NCI-H510A (cell line): ENCODE measurements at regions not wholly inside any gene's neighbourhood (a gene's known extent, or its start where the extent isn't known, plus 50 kb on each side); places are given as distances from the start of the nearest gene placed in this dataset.
A peak's percentile ranks its signal among the peaks of the same experiment; 100 is the strongest.

Experiments
- DNase-seq: peaks from one replicate; lab custom pipeline; 2025; lab: John Stamatoyannopoulos, UW

GRCh38 chr6:165913676-165914570 lies 250.9 kb upstream of the PDE10A start:
- no peak for DNase-seq

GRCh38 chr6:165910184-165910966 lies 247.3 kb upstream of the PDE10A start:
- DNase-seq: no peak

GRCh38 chr6:165906736-165907135 lies 243.7 kb upstream of the PDE10A start:
- no peak for DNase-seq

- DNase-seq: no peak
Observed at GRCh38 chr6:165905744-165906143, 242.7 kb upstream of the PDE10A start.

- no peak for DNase-seq
Observed at GRCh38 chr6:165900970-165901369, 237.9 kb upstream of the PDE10A start.

DNA sequence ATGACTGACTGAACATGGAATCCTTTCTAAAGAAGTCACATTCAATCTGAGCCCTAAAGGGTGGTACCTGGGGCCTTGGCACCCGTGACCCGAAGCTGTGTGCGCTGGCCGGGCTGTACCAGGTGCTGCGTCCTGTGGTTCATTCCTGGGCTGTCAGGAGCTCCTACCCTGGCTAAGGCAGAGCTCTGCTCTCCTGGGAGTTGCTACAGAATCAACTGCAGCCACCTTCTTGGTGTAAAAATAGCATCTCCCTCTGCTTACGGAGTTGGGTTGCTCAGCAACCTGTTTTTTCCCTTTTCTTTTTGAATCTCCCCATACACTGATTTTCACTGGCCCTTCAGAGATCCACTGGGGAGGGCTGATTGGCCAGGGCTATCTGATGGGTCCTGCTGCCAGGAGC lies 236.6 kb upstream of the PDE10A start:
- no peak for DNase-seq

DNA sequence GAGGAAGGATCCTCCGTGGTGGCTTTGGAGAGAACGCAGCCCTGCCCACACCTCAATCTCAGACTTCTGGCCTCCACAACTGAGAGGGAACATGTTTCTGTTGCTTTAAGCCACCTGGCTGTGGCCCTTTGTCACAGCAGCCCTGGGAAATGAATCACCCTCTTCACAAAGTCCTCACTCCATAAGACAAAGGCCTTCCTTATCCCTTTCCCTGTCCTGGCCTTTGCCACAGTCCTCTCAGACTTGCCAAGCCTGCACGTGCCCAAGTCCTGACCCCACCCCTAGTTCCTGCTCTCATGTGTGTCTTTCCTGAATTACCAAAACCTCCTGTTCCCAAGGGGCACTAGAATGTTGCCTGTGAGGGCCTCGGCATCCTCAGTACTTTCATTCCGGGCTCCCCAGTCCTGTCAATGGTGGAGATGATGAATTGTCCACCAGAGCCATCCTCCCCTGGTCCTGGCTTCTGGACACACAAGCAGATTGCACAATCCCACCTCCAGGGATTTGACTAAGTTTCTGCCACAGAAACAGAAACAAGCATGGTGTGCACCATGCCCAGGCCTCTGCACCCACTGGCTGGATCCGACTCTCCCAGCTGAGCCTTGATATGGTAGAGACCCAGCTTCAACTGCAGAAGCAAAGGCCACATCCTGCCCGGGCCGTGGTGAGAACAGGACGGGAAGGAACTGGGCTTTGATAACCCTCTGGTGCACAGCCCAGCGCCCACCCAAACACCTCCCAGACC lies 232.6 kb upstream of the PDE10A start:
- DNase-seq: no peak

- DNase-seq: no peak
Observed at GRCh38 chr6:165894171-165894825, 231.3 kb upstream of the PDE10A start.

DNA sequence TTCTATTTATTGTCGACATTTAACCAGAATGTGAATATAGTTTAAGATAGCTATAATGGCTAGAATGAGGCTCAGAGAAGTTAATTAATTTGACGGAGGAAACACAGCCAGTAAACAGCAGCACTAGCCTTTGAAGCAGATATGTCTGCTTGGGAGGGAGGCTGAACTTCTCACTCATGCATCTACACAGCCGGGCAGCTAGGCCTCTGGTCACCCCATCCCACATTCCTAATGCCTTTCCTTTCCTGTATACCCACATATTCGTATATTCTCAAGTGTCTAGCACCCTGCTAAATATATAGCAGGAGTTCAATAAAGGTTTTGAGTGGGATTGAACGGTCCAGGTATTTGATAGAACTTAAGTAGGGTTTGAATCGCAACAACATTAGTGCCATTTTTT lies 230.4 kb upstream of the PDE10A start:
- DNase-seq: no peak

DNA sequence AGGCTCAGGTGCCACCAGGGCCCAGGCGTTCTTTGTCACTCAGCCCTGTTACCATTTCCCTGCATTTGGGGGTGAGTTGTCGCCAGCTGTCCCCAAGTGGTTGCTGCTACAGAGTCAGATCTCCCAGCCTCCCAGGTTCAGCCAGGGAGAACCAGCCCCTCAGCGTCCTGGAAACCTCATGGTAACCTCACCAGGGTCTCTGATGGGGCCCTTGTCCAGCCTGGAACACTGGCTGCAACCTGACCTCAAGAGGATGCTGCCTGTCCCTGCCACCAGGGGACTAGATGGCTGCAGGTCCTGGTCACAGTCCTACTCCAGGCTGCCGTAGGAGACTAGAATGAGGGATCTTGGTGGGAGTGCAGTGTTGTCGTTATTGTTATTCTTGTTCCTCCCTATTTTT lies 228.3 kb upstream of the PDE10A start:
- DNase-seq: no peak

GRCh38 chr6:165890404-165890735 lies 227.3 kb upstream of the PDE10A start:
- no peak for DNase-seq

GRCh38 chr6:165889636-165890403 lies 226.8 kb upstream of the PDE10A start:
- DNase-seq: no peak

- DNase-seq: no peak
Observed at GRCh38 chr6:165886169-165886568, 223.1 kb upstream of the PDE10A start.

DNA sequence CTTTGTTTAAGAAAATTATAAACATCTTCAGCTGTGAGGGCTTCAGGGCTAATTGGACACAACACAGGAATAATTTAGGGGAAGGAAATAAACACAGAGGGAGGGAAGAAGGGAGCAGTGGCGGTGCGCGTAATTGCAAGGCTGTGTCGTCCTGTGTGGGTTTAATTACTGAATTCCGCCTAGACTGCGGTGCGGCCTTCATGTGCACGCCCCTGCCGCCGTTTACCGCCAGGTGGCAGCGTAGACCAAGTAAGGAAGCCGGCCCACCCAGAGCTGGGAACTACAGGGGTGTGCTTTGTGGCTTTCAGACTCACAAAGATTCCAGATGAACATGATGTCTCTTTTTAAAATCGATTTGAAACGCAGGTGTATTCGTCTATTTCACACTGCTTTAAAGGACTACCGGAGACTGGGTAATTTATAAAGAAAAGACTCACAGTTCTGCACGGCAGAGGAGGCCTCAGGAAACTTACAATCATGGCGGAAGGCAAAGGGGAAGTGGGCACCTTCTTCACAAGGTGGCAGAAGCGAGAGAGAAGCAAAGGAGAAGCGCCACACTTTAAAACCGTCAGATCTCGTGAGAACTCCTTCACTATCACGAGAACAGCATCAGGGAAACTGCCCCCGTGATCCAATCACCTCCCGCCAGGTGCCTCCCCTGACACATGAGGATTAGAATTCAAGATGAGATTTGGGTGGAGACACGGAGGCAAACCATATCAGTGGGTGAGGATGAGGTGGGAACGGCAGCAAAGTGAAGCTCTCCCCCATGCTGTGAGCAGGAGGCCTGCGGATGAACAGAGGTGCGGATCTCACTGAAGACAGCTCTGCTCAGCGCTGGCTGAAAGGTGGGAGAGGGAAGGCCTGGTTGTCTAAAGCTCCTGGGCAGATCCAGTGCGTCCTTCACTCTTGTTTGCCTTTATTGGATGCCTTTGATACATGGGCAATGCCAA lies 222.0 kb upstream of the PDE10A start:
- peak; percentile 18 for DNase-seq

GRCh38 chr6:165883851-165884640 lies 221.0 kb upstream of the PDE10A start:
- DNase-seq: no peak

GRCh38 chr6:165881806-165882205 lies 218.8 kb upstream of the PDE10A start:
- no peak for DNase-seq

DNA sequence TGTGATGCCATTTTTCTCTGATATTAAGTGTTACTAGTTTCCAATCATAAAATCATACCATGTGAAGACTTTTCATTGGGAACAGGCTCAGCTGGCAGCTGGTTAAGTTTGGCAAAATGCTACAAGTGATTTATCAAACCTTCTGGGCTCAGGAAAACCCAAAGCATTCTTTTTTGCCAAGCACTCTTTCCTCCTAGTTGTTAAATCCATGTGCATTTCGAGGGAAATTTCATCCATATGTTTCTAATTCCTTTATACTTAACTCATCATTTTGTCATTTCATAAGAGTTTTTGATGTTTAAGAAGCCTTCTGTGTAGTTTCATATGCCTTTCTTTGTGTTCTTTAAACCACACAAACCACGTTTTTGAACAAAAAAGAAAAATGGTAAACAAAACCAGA lies 217.6 kb upstream of the PDE10A start:
- DNase-seq: no peak

DNA sequence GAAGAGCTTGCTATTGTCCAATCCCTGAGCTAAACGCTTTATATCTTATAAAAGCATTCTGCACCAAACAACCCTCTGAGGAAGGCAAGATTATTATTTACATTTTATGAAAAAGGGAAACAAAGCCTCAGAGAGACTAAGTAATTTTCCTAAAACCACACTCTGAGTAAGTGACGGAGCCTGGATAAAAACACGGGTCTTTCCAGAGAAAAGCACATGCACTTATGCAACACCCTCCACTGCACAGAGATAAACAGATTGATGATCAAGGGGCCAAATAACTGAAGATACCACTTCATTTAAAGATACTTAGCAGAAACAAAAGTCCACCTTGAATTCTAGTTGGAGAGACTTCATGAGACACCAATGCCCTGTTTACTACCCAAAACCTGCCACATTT lies 214.7 kb upstream of the PDE10A start:
- DNase-seq: no peak

- DNase-seq: no peak
Observed at GRCh38 chr6:165877192-165877591, 214.2 kb upstream of the PDE10A start.
